Ishikawa (cell line): ENCODE measurements at regions not wholly inside any gene's neighbourhood (a gene's known extent, or its start where the extent isn't known, plus 50 kb on each side); places are given as distances from the start of the nearest gene placed in this dataset.

Experiments
- CEBPB ChIP-seq: IDR thresholded peaks from 2 replicates; pipeline ENCODE4 v1.6.1; 2012
- CREB1 ChIP-seq: IDR thresholded peaks from 2 replicates; pipeline ENCODE4 v1.6.1; 2012; ENCODE audit warnings: low read depth
- EGR1 ChIP-seq: IDR thresholded peaks from 2 replicates; pipeline ENCODE4 v1.6.1; 2012
- EP300 ChIP-seq: IDR thresholded peaks from 2 replicates; pipeline ENCODE4 v1.6.1; 2012; ENCODE audit warnings: borderline replicate concordance
- FOXM1 ChIP-seq: IDR thresholded peaks from 2 replicates; pipeline ENCODE4 v1.6.1; 2012; ENCODE audit warnings: low read depth, borderline replicate concordance
- MAX ChIP-seq: IDR thresholded peaks from 2 replicates; pipeline ENCODE4 v1.6.1; 2012
- NFIC ChIP-seq: IDR thresholded peaks from 2 replicates; pipeline ENCODE4 v1.6.1; 2012
- RAD21 ChIP-seq: IDR thresholded peaks from 2 replicates; pipeline ENCODE4 v1.6.1; 2012; ENCODE audit warnings: low read depth
- REST ChIP-seq: IDR thresholded peaks from 2 replicates; pipeline ENCODE4 v1.6.1; 2012; ENCODE audit warnings: low read depth, mild to moderate bottlenecking
- TAF1 ChIP-seq: IDR thresholded peaks from 2 replicates; pipeline ENCODE4 v1.6.1; 2012; ENCODE audit warnings: low read depth, mild to moderate bottlenecking
- TCF12 ChIP-seq: IDR thresholded peaks from 2 replicates; pipeline ENCODE4 v1.6.1; 2012; ENCODE audit warnings: low read depth
- TEAD4 ChIP-seq: IDR thresholded peaks from 2 replicates; pipeline ENCODE4 v1.6.1; 2012
- USF1 ChIP-seq: IDR thresholded peaks from 2 replicates; pipeline ENCODE4 v1.6.1; 2012
- YY1 ChIP-seq: IDR thresholded peaks from 2 replicates; pipeline ENCODE4 v1.6.1; 2012; ENCODE audit warnings: low read depth
- ZBTB7A ChIP-seq: IDR thresholded peaks from 2 replicates; pipeline ENCODE4 v1.6.1; 2012; ENCODE audit warnings: low read depth

DNA sequence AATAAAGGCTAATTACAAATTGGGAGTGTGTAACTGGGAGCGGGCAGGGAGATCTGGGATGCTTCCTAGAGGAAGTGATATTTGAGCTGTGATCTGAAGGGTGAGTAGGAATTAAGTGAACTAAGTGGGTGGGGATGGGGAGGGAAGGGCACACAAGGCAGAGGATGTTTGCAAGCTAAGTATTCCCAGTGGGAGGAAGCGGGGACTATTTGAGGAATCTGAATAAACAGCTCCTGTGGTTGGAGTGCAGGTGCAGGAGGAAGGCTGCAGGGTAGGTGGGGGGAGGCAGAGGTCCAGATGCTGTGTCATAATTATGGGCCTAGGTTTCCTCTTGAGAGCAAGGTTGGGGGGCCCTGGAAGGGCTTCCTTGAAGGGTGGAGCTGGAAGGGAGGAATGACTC is 102.1 kb upstream of the HS3ST2 start:
- TF ChIP-seq ZBTB7A (no peak), TAF1 (no peak), EGR1 (no peak), EP300 (no peak), USF1 (no peak), YY1 (no peak), NFIC (no peak)

GRCh38 chr16:22712471-22712870 is 101.5 kb upstream of the HS3ST2 start:
- no peak for TF ChIP-seq RAD21
- TF ChIP-seq FOXM1 = no peak
- TF ChIP-seq NFIC = no peak
- TF ChIP-seq CEBPB = no peak
- no peak for TF ChIP-seq TAF1
- no peak for TF ChIP-seq EGR1
- TF ChIP-seq TCF12 = no peak
- no peak for TF ChIP-seq USF1
- TF ChIP-seq MAX = no peak
- no peak for TF ChIP-seq YY1
- TF ChIP-seq ZBTB7A = no peak
- no peak for TF ChIP-seq TEAD4
- no peak for TF ChIP-seq EP300
- no peak for TF ChIP-seq REST
- TF ChIP-seq CREB1 = no peak

GRCh38 chr16:22719945-22720344 is 94.0 kb upstream of the HS3ST2 start:
- TF ChIP-seq MAX = no peak
- TF ChIP-seq EGR1 = no peak
- TF ChIP-seq TCF12 = no peak
- TF ChIP-seq CREB1 = no peak
- no peak for TF ChIP-seq ZBTB7A

DNA sequence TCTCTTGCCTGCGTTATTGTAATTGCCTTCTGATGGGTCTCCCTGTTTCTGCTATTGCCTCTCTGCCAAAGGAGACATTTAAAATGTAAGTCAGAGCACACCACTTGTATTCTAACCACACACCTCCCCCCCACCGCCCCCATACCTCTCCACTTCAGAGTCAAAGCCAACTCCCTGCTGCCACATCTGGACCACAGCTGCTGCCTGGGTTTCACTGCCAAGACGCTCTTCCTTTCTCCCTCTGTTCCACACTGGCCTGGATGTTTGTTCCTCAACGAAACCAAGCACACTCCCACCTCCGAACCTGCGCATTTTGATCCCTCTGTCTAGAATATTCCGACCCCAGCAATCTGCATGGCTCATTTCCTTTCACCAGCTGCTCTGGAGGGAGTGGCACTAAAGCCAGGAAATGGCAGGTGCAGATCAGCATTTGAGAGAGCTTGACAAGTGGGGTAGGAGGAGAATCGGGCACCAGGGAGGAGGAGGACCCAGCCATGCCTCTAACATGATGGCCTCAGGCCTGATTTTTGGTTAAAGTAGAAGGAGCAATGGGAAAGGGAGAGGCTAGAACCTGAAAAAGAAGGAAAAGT is 92.4 kb upstream of the HS3ST2 start:
- no peak for TF ChIP-seq FOXM1
- no peak for TF ChIP-seq TAF1
- no peak for TF ChIP-seq REST
- TF ChIP-seq ZBTB7A = no peak
- TF ChIP-seq TCF12 = no peak
- no peak for TF ChIP-seq CREB1
- no peak for TF ChIP-seq YY1
- TF ChIP-seq EP300 = no peak
- no peak for TF ChIP-seq NFIC
- TF ChIP-seq USF1 = no peak
- no peak for TF ChIP-seq TEAD4
- TF ChIP-seq MAX = no peak
- TF ChIP-seq CEBPB = no peak
- TF ChIP-seq RAD21 = no peak

GRCh38 chr16:22726868-22727267 is 87.1 kb upstream of the HS3ST2 start:
- no peak for TF ChIP-seq NFIC
- no peak for TF ChIP-seq CREB1
- no peak for TF ChIP-seq YY1
- TF ChIP-seq CEBPB = no peak
- TF ChIP-seq EP300 = no peak
- no peak for TF ChIP-seq REST
- no peak for TF ChIP-seq RAD21
- TF ChIP-seq EGR1 = no peak
- no peak for TF ChIP-seq TCF12
- no peak for TF ChIP-seq TEAD4
- TF ChIP-seq ZBTB7A = no peak
- TF ChIP-seq FOXM1 = no peak
- TF ChIP-seq MAX = no peak
- no peak for TF ChIP-seq TAF1
- TF ChIP-seq USF1 = no peak
